NB4 (cell line): ENCODE measurements at regions not wholly inside any gene's neighbourhood (a gene's known extent, or its start where the extent isn't known, plus 50 kb on each side); places are given as distances from the start of the nearest gene placed in this dataset.

Source experiments
- POLR2A ChIP-seq: IDR thresholded peaks from 2 replicates; pipeline ENCODE4 v1.6.1; 2011; ENCODE audit warnings: mild to moderate bottlenecking; ENCODE audit not compliant: insufficient read length; ENCODE audit errors: extremely low read depth
- TF ChIP-seq, protein P1 (sequence below): IDR thresholded peaks from one replicate; pipeline ENCODE4 v1.5.1; 2012; ENCODE audit warnings: low read depth, low read length

DNA sequence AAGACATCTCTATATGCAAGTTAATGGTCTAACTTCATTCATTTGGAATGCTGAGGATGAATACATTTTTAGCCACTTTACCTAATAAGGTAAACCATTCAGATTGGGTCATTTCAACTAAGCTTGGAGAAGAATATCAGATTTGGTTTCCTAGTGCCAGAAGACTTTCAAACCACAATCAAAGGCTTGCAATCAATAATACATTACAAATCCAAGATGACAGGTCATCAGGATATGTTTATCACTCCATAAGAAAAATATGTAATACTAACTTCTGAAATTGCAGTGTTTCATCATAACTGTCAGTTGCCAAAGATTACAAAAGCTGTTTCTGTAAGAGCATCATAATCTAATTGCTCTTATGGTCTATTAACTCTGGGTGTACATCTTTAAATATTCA lies 654.0 kb downstream of the COL12A1 start:
- TF ChIP-seq, protein P1, sequence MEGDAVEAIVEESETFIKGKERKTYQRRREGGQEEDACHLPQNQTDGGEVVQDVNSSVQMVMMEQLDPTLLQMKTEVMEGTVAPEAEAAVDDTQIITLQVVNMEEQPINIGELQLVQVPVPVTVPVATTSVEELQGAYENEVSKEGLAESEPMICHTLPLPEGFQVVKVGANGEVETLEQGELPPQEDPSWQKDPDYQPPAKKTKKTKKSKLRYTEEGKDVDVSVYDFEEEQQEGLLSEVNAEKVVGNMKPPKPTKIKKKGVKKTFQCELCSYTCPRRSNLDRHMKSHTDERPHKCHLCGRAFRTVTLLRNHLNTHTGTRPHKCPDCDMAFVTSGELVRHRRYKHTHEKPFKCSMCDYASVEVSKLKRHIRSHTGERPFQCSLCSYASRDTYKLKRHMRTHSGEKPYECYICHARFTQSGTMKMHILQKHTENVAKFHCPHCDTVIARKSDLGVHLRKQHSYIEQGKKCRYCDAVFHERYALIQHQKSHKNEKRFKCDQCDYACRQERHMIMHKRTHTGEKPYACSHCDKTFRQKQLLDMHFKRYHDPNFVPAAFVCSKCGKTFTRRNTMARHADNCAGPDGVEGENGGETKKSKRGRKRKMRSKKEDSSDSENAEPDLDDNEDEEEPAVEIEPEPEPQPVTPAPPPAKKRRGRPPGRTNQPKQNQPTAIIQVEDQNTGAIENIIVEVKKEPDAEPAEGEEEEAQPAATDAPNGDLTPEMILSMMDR, result no peak
- no peak for TF ChIP-seq POLR2A
